C4-2B (cell line): ENCODE measurements at regions not wholly inside any gene's neighbourhood (a gene's known extent, or its start where the extent isn't known, plus 50 kb on each side); places are given as distances from the start of the nearest gene placed in this dataset.

Experiments used
- H3K27ac ChIP-seq: fragments of 450-650 bp; 2 replicates; pipeline ENCODE4 v1.5.1; 2017
- ZFX ChIP-seq: fragments of 450-650 bp; IDR thresholded peaks from 2 replicates; pipeline ENCODE4 v1.6.1; 2017
- TF ChIP-seq, protein P1 (sequence below): fragments of 450-650 bp; conservative IDR thresholded peaks from 2 replicates; pipeline ENCODE4 v1.5.1; 2017; ENCODE audit warnings: mild to moderate bottlenecking

DNA sequence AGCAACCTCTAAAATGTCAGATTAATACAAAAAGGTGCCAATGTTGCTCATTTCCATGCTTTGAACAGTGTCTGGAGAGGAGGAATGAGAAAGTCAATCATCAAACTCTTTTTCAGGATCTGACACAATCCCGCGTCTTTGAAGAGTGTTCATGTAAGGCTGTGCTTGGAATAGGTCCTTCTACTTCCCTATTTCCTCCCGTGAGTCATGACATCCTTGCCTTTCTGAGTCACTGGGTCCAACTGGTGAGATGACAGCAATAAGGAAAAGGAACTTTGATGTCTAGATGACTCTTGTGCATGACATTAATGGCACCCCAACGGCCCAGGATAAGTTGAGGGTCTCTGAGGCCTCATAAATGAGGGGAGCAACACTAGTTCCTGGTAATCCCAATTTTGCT is 109.0 kb upstream of the CELF4 start:
- H3K27ac ChIP-seq: no peak overlapping the region
- no peak for TF ChIP-seq ZFX
- TF ChIP-seq, protein P1, sequence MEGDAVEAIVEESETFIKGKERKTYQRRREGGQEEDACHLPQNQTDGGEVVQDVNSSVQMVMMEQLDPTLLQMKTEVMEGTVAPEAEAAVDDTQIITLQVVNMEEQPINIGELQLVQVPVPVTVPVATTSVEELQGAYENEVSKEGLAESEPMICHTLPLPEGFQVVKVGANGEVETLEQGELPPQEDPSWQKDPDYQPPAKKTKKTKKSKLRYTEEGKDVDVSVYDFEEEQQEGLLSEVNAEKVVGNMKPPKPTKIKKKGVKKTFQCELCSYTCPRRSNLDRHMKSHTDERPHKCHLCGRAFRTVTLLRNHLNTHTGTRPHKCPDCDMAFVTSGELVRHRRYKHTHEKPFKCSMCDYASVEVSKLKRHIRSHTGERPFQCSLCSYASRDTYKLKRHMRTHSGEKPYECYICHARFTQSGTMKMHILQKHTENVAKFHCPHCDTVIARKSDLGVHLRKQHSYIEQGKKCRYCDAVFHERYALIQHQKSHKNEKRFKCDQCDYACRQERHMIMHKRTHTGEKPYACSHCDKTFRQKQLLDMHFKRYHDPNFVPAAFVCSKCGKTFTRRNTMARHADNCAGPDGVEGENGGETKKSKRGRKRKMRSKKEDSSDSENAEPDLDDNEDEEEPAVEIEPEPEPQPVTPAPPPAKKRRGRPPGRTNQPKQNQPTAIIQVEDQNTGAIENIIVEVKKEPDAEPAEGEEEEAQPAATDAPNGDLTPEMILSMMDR: no peak

DNA sequence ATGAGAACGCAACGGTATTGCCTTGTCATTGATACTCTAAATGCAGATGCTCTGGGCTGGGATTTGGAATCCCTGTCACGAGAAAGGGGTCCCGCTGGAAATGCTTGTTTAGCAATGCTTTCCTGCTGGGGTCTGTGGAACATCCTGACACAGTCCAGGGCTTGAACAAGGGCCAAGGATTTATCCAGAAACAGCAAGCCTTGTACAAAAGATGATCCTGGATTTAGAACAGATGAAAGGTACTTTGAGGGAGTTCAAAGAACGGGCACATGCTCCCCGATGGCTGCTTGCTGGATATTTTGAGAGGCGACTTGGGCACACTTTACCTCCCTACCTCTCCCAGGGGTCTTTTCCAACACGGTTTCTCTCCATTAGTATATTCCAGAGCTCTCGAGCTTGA is 108.1 kb upstream of the CELF4 start:
- no peak for TF ChIP-seq ZFX
- TF ChIP-seq, protein P1: no peak

DNA sequence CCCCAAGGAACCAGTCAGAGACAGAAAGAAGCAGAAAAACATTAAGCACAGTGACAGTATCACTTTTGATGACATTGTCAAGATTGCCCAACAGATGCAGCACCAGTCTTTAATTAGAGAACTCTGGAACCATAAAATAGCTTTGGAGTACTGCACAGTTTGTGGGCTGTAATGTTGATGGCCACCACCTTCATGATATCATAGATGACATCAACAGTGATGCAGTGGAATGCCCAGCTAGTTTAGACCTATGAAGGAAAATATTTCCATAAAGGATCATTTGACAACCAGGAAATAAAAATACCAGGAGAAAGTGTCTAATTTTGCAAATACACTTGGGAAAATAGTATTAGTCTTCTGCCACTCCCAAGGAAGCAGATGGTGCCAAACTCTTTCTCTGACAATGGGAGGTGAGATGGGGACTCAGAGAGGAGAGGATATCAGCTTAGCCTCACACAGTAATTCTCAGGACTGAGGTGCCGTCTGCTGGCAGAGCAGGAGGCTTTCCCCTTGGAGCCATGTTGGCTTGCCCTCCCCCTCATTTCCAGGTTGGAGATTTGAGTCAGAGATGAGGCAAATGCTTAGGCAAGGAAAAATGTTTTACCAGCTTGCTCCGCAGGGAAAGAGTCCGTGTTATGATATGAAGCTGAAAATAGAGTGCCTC is 107.5 kb upstream of the CELF4 start:
- no peak overlapping the region for H3K27ac ChIP-seq
- TF ChIP-seq, protein P1: no peak
- TF ChIP-seq ZFX: no peak

More for the DNA sequence above, 108.1 kb upstream of the CELF4 start:
- H3K27ac ChIP-seq: no peak overlapping the region

DNA sequence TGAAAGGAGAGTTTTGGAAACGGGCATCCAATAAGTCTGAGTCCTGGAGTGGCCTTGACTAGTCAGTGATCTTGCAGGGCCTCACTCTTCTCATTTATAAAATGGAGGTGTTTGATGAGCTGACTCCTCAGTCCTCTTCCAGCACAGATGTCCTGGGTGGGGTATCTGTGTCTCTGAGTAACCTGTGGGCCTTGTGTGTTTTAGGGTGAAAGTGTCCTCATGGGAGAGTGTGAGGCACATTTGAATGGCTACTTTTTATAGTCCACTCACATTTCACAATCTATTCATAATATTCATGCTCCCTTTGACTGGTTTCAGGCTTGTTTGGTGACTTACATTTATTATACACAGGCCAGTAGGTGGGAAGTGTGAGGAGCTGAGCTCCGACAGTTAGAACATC is 106.4 kb upstream of the CELF4 start:
- H3K27ac ChIP-seq: no peak overlapping the region
- TF ChIP-seq, protein P1: no peak
- TF ChIP-seq ZFX: no peak

DNA sequence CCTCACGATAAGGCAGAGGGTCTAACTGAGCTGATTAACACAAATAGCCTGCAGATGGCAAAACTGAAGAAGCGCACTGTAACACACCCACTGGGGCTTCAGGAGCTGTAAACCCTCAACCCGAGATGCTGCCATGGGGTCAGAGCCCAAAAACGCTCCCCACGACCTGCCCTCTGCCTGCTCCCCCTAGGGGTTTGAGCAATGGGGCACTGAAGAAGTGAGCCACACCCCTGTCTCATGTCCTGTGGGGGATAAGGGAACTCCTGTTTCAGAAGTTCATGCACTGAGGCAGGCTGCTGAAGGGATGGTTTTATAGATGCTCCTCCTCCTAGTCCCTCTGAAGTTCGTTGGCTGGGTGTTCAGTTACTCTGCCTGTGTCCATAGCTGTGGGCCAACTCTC is 105.9 kb upstream of the CELF4 start:
- no peak overlapping the region for H3K27ac ChIP-seq
- TF ChIP-seq ZFX: no peak
- TF ChIP-seq, protein P1: no peak

DNA sequence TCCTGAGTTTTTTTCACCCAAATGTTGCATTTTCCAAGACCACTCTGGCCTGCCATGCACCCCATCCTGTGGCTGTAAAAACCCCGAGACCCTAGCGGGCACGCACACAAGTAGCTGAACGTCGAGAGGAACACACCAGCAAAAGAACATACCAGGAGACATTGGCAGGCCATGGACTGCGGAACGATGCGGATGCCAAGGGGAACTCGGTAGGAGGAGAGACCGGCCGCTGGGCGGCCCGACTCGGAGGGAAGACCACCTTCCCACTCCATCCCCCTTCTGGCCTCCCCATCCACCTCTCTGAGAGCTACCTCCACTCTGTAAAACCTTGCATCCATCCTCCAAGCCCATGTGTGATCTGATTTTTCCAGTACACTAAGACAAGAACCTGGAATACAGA is 105.5 kb upstream of the CELF4 start:
- H3K27ac ChIP-seq: no peak overlapping the region
- TF ChIP-seq ZFX: no peak
- TF ChIP-seq, protein P1: no peak

DNA sequence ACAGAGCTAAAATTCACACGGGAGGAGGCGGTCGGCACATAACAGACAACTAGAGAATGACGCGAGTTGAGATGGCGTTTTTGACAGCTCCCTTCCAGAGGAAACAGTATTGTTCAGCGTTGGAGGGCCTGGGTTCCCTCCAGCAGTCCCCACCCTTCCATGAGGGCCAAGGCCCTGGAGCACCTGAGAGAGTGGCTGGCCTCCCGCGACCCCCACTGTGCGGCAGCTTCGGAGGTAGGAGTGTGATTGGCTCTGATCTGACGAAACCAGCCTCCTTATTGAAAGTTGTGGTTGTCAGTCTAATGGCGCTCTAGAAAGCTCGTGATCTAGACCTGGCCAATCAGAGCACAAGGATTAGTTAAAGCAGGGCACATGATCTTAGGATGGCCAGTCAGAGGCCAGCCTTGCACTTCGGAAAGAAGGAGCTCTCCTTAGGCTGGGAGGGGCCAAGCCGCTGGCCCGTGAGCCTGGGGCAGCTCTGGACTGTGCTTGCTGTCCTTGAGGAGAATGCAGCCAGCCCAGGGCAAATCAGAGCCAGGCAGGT is 104.5 kb upstream of the CELF4 start:
- no peak for TF ChIP-seq ZFX
- TF ChIP-seq, protein P1: no peak

More for the DNA sequence above, 104.5 kb upstream of the CELF4 start:
- no peak overlapping the region for H3K27ac ChIP-seq
